ENCODE measurements at regions not wholly inside any gene's neighbourhood (a gene's known extent, or its start where the extent isn't known, plus 50 kb on each side); places are given as distances from the start of the nearest gene placed in this dataset.
"Not testable (repeated sequence)": the region's sequence is repeated elsewhere in the genome, so short reads cannot be mapped to it uniquely, and the experiment has no call there.

DNA sequence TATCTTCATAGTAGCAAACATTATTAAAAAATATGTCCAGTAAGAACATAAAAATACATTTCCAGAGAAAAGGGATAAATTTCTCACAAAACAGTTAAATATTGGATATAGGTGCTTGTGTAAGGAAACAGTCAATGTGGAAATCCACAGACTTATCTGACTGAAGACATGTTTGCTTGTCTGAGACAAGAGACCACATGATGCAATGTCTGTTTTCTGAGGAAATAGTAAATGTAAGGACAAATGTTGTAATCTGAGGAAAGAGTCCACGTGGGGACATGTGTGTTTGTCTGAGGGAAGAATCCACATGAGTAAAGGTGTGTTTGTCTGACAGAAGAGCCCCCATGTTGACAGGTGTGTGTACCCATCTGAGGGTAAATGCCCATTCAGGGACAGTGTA lies 1093.2 kb downstream of the TMEM121 start:
- DNase-seq (ENCODE audit: low read depth) = peak; percentile 32
- no peak overlapping the region for H3K4me3 ChIP-seq (ENCODE audit: low read depth, low read length)
- TF ChIP-seq, protein P1, sequence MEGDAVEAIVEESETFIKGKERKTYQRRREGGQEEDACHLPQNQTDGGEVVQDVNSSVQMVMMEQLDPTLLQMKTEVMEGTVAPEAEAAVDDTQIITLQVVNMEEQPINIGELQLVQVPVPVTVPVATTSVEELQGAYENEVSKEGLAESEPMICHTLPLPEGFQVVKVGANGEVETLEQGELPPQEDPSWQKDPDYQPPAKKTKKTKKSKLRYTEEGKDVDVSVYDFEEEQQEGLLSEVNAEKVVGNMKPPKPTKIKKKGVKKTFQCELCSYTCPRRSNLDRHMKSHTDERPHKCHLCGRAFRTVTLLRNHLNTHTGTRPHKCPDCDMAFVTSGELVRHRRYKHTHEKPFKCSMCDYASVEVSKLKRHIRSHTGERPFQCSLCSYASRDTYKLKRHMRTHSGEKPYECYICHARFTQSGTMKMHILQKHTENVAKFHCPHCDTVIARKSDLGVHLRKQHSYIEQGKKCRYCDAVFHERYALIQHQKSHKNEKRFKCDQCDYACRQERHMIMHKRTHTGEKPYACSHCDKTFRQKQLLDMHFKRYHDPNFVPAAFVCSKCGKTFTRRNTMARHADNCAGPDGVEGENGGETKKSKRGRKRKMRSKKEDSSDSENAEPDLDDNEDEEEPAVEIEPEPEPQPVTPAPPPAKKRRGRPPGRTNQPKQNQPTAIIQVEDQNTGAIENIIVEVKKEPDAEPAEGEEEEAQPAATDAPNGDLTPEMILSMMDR (IDR thresholded peaks at IDR 0.05; ENCODE audit: low read depth, low read length) = no peak
- TF ChIP-seq, protein P2, sequence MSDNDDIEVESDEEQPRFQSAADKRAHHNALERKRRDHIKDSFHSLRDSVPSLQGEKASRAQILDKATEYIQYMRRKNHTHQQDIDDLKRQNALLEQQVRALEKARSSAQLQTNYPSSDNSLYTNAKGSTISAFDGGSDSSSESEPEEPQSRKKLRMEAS (IDR thresholded peaks at IDR 0.05; ENCODE audit: low read depth, low read length) = 0 out of 2 replicates have a peak, but pooled peaks have one; percentile 27
- TF ChIP-seq MYC (IDR thresholded peaks at IDR 0.05; ENCODE audit: low read depth, low read length) = no peak
- no peak for TF ChIP-seq POLR2A (IDR thresholded peaks at IDR 0.05; ENCODE audit: extremely low read depth, insufficient read length)

DNA sequence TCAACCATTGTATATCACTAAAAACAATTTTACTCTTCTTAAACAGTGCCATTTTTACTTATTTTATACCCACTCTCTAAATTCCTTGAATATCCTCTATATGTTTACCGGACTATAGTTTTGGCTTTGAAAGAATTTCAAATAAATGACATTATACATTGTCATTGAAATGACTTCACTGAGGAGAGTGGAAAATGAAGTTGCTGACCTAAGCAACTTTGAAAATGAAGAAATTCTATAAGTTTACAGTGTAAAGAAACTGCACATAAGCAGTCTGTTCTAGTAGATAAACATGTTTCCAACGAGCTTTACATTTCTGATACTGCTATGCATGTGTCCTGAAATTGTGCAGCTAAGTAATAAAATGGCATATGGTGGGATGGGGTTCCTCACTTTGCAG lies 1094.0 kb downstream of the TMEM121 start:
- H3K4me3 ChIP-seq (ENCODE audit: low read depth, low read length) = no peak overlapping the region
- TF ChIP-seq, protein P2 (IDR thresholded peaks at IDR 0.05; ENCODE audit: low read depth, low read length) = no peak
- TF ChIP-seq, protein P1 (IDR thresholded peaks at IDR 0.05; ENCODE audit: low read depth, low read length) = no peak
- TF ChIP-seq POLR2A (IDR thresholded peaks at IDR 0.05; ENCODE audit: extremely low read depth, insufficient read length) (no peak), MYC (IDR thresholded peaks at IDR 0.05; ENCODE audit: low read depth, low read length) (no peak)
- DNase-seq (ENCODE audit: low read depth) = no peak

DNA sequence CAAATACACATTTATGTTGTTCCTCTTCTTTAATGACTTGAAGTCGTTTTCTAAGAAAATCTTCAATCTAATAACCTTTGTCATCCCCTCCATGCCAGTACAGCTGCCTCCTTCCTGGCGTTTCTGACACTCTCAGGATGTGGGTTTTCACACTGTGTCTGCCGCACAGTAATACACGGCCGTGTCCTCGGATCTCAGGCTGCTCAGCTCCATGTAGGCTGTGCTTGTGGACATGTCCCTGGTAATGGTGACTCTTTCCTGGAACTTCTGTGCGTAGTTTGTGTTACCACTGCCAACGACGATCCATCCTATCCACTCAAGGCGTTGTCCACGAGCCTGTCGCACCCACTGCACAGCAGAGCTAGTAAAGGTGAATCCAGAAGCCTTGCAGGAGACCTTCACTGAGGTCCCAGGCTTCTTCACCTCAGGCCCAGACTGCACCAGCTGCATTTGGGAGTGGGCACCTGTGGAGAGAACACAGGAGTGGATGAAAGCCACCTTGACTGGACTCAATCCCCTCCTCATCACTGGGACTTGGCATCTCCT lies 1095.9 kb downstream of the TMEM121 start:
- DNase-seq (ENCODE audit: low read depth) = no peak
- H3K4me3 ChIP-seq (ENCODE audit: low read depth, low read length) = no peak overlapping the region
- TF ChIP-seq POLR2A (IDR thresholded peaks at IDR 0.05; ENCODE audit: extremely low read depth, insufficient read length) = no peak
- TF ChIP-seq MYC (IDR thresholded peaks at IDR 0.05; ENCODE audit: low read depth, low read length) = no peak
- TF ChIP-seq, protein P2 (IDR thresholded peaks at IDR 0.05; ENCODE audit: low read depth, low read length) = no peak
- TF ChIP-seq, protein P1 (IDR thresholded peaks at IDR 0.05; ENCODE audit: low read depth, low read length) = no peak

DNA sequence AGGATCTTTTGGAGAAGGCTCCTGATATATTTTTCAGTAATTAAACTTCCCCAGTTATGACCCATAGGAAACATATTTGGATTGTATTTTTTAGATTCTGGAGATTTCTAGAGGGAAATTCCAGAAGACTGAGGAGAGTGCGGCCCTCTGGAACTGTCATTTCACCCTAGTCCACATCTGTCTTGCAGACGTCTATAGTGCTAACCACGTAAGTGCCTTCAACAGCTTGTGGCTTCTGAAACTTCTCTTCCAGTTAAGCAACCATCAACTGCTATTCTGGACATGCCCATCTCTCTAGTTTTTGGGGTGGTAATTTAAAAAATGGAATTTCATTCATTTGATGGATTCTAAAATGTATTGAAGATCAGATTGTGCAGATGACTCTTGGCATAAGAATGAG lies 1098.8 kb downstream of the TMEM121 start:
- no peak overlapping the region for H3K4me3 ChIP-seq (ENCODE audit: low read depth, low read length)
- TF ChIP-seq, protein P1 (IDR thresholded peaks at IDR 0.05; ENCODE audit: low read depth, low read length) = no peak
- TF ChIP-seq POLR2A (IDR thresholded peaks at IDR 0.05; ENCODE audit: extremely low read depth, insufficient read length) (no peak), MYC (IDR thresholded peaks at IDR 0.05; ENCODE audit: low read depth, low read length) (no peak)
- TF ChIP-seq, protein P2 (IDR thresholded peaks at IDR 0.05; ENCODE audit: low read depth, low read length) = no peak
- peak; percentile 19 for DNase-seq (ENCODE audit: low read depth)

DNA sequence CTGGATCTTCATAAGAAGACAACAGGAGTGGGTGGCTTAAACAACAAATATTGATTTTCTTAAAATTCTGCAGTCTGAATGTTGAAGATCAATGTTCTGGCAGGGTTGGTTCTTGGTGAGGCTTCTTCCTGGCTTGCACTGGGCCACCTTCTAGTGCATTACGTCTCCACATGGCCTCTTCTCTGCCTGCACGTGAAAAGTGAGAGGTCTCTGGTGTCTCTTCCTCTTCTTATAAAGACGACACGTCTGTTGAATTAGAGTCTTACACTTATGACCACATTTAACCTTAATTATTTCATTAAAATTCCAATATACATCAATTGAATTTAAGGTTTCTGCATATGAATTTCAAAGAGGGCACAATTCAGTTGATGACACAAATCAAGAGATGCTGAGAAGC lies 1100.1 kb downstream of the TMEM121 start:
- not testable (repeated sequence) for H3K4me3 ChIP-seq (ENCODE audit: low read depth, low read length); DNase-seq (ENCODE audit: low read depth)

DNA sequence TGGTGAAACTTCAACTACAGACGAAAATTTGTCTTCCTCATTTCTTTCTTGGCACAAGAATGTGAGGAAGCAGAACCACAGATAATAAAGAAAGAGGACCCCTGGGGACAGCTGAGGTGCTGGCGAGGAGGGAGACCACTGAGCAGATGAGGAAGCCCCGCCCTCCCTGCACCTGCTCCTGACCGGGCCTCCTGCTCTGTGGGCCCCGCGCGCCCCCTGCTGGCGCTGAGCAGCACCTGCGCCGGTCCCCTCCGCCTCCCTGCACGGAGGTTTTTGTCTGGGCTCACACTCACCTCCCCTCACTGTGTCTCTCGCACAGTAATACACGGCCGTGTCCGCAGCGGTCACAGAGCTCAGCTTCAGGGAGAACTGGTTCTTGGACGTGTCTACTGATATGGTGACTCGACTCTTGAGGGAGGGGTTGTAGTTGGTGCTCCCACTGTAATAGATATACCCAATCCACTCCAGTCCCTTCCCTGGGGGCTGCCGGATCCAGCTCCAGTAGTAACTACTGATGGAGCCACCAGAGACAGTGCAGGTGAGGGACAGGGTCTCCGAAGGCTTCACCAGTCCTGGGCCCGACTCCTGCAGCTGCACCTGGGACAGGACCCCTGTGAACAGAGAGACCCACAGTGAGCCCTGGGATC lies 1100.7 kb downstream of the TMEM121 start:
- DNase-seq (ENCODE audit: low read depth) = peak; percentile 59
- TF ChIP-seq, protein P1 (IDR thresholded peaks at IDR 0.05; ENCODE audit: low read depth, low read length) = peak; percentile 63
- not testable (repeated sequence) for H3K4me3 ChIP-seq (ENCODE audit: low read depth, low read length)

Data from NB4 (cell line).